GM12864 (cell line): ENCODE measurements at regions not wholly inside any gene's neighbourhood (a gene's known extent, or its start where the extent isn't known, plus 50 kb on each side); places are given as distances from the start of the nearest gene placed in this dataset.
"Not testable (repeated sequence)": the region's sequence is repeated elsewhere in the genome, so short reads cannot be mapped to it uniquely, and the experiment has no call there.

Experiments used
- DNase-seq: peaks from one replicate; pipeline ENCODE4 v3.0.0-alpha.2; 2011; ENCODE audit warnings: low read depth
- H3K4me3 ChIP-seq: 2 replicates; pipeline ENCODE4 v1.5.1; 2011; ENCODE audit warnings: mild to moderate bottlenecking, low read depth, low read length, control low read depth
- TF ChIP-seq, protein P1 (sequence below): IDR thresholded peaks from 2 replicates; pipeline ENCODE4 v1.5.1; 2011; ENCODE audit warnings: low read depth, mild to moderate bottlenecking, moderate library complexity, low read length, control low read depth, inconsistent platforms; ENCODE audit errors: missing control alignments

DNA sequence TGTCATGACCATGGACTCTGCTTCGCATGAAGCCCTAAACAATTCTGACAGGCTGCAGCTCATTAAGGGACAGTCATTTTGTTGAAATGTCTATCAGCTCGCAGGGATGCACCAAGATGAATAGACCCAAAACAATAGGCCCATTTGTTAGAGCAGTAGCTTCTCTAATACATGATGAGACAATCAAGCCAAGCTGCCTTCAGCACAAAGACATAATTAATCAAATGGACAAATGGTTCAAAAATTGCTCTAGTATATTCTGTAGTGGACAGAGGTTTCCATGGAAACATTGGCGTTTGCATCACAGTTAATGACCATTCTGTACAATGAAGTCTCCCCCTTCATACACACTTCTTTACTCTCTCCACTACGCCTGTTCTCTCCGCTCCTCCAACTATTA lies 274.6 kb downstream of the ANXA1 start:
- TF ChIP-seq, protein P1, sequence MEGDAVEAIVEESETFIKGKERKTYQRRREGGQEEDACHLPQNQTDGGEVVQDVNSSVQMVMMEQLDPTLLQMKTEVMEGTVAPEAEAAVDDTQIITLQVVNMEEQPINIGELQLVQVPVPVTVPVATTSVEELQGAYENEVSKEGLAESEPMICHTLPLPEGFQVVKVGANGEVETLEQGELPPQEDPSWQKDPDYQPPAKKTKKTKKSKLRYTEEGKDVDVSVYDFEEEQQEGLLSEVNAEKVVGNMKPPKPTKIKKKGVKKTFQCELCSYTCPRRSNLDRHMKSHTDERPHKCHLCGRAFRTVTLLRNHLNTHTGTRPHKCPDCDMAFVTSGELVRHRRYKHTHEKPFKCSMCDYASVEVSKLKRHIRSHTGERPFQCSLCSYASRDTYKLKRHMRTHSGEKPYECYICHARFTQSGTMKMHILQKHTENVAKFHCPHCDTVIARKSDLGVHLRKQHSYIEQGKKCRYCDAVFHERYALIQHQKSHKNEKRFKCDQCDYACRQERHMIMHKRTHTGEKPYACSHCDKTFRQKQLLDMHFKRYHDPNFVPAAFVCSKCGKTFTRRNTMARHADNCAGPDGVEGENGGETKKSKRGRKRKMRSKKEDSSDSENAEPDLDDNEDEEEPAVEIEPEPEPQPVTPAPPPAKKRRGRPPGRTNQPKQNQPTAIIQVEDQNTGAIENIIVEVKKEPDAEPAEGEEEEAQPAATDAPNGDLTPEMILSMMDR: no peak
- no peak overlapping the region for H3K4me3 ChIP-seq
- DNase-seq: no peak

DNA sequence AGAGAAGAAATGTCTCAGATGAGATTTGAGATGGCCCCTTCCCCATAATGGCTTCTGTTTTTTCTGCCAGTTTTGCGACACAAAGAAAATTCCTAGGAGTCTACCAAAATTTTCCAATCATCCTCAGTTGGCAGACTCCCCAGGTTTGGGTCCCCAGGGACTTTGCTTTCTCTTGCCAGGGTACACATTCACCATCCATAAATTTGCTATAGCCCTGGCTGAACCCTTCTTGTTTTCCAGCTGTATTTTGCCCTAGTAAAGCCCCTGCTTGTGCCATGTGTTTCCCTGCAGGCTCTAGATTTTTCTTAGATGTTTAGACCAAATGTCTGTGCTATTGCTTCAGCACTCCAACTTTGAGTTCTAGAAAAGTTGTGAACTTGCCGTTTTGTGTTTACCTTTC lies 283.2 kb downstream of the ANXA1 start:
- DNase-seq: no peak
- TF ChIP-seq, protein P1: no peak
- no peak overlapping the region for H3K4me3 ChIP-seq

GRCh38 chr9:73437758-73438157 lies 286.1 kb downstream of the ANXA1 start:
- TF ChIP-seq, protein P1: no peak
- DNase-seq: no peak
- H3K4me3 ChIP-seq: no peak overlapping the region

- DNase-seq: not testable (repeated sequence)
Observed at GRCh38 chr9:73439839-73440238, 288.2 kb downstream of the ANXA1 start.

GRCh38 chr9:73441223-73441622 lies 289.6 kb downstream of the ANXA1 start:
- no peak overlapping the region for H3K4me3 ChIP-seq
- TF ChIP-seq, protein P1: no peak
- DNase-seq: no peak

More at GRCh38 chr9:73439839-73440238, 288.2 kb downstream of the ANXA1 start:
- H3K4me3 ChIP-seq: not testable (repeated sequence)

DNA sequence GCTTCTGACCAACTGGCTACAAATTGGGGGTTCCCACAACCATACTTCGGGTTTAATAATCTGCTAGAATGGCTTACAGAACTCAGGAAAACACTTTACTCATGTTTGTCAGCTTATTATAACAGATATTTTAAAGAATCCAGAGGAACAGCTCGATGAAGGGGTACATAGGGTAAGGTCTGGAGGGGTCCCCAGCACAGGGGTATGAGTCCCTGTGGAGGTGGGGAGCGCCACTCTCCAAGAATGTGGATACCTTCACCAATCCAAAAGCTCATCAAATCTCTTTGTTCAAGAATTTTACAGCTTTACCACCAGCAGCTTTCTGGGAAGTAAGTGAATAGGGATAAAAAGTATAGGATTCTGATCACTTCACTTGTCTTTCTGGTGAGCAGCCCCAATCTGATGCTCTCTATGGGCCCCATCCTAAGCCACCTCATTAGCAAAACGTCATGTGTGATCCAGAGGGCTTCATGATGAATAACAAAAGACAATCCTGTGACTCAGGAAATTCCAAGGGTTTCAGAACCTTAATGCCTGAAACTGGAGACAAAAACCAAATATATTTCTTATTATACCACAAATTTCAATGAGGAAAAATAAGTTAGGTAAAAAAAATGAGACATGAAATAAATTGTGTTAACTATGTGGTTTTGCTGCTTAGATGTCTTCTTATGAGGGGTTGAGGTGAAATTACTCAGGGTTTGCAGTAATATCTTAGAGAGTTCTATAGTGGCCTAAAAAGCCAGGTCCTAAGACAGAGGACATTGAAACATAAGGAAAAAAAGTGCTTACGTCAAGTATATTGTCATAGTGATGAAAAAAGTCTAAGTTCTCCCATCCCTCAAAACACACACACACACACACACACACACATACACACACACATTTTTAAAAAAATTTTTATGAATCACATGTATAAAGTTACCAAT lies 290.5 kb downstream of the ANXA1 start:
- DNase-seq: no peak
- H3K4me3 ChIP-seq: no peak overlapping the region
- TF ChIP-seq, protein P1: no peak

DNA sequence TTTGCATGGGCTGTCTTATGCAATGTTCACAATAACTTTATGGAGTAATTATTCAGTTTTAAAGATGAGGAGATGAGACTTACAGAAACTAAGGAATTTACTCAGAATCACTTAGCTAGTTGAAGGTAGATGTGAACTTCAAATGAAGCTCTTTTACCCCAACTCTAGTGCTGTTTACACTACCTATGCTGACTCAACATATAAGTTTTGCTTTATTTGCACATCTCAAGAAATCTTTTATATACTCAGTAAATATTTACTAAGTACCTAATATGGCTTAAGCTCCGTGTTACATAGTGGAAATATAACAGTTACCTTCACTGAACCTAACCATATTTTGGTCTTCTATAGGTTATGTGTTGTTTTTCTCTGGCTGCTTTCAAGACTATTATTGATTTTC lies 293.2 kb downstream of the ANXA1 start:
- TF ChIP-seq, protein P1: no peak
- H3K4me3 ChIP-seq: no peak overlapping the region
- DNase-seq: no peak

- H3K4me3 ChIP-seq, DNase-seq: not testable (repeated sequence)
Observed at GRCh38 chr9:73445384-73445783, 293.7 kb downstream of the ANXA1 start.
